Muscle layer of colon (tissue), 2 donors: ENCODE measurements at regions not wholly inside any gene's neighbourhood (a gene's known extent, or its start where the extent isn't known, plus 50 kb on each side); places are given as distances from the start of the nearest gene placed in this dataset.
A peak's percentile ranks its signal among the peaks of the same experiment; 100 is the strongest.

Source experiments
- H3K27ac ChIP-seq: one replicate; pipeline ENCODE4 v1.7.0; 2013; ENCODE audit warnings: low read depth, mild to moderate bottlenecking, low read length, moderate library complexity
- H3K27me3 ChIP-seq, 2 donors: one replicate each; pipeline ENCODE4 v1.7.0; 2013; ENCODE audit warnings: low read length in 2 of 2, mild to moderate bottlenecking in 2 of 2; ENCODE audit not compliant: insufficient read depth in 2 of 2, control insufficient read depth in 1 of 2
- H3K36me3 ChIP-seq: one replicate; pipeline ENCODE4 v1.7.0; 2013; ENCODE audit warnings: mild to moderate bottlenecking, low read length; ENCODE audit not compliant: insufficient read depth
- H3K4me1 ChIP-seq: one replicate; pipeline ENCODE4 v1.7.0; 2013; ENCODE audit warnings: mild to moderate bottlenecking, low read length; ENCODE audit not compliant: insufficient read depth
- H3K4me3 ChIP-seq, 2 donors: one replicate each; pipeline ENCODE4 v1.7.0; 2013; ENCODE audit warnings: low read length in 2 of 2, low read depth in 1 of 2, mild to moderate bottlenecking in 1 of 2, moderate library complexity in 1 of 2
- H3K9ac ChIP-seq: one replicate; pipeline ENCODE4 v1.7.0; 2013; ENCODE audit warnings: low read length
- H3K9me3 ChIP-seq: one replicate; pipeline ENCODE4 v1.7.0; 2013; ENCODE audit warnings: mild to moderate bottlenecking, low read length
- donor health status: abdominal sarcoma.
- donor health status: Adenocarcinoma of cecum.

DNA sequence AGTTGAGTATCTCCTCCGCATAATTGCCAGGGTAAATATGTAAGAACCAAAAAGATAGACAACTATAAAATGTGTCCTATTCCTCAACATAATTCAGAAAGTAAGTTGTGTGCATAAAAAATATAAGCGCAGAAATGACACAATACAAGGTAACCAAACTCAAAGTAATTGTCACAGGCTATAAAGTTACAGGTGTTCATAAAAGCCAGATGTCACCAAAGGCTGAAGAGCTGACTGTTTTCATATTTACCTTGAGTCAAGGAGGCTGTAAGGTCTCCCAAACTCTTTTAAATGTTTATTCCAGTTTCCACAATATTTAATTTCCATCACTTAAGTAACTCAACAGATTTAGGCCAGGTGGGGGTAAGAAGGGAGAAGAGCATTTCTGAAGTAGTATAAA lies 192.2 kb upstream of the MARCKS start:
- Histone ChIP-seq H3K9me3 (no peaks in the 10 kb centered on the region), H3K27me3 (no peaks in the 10 kb centered on the region), H3K4me1 (no peaks in the 10 kb centered on the region), H3K36me3 (no peaks in the 10 kb centered on the region), H3K27ac (no peak overlapping the region), H3K9ac (no peak overlapping the region), H3K4me3 (no peak overlapping the region)

DNA sequence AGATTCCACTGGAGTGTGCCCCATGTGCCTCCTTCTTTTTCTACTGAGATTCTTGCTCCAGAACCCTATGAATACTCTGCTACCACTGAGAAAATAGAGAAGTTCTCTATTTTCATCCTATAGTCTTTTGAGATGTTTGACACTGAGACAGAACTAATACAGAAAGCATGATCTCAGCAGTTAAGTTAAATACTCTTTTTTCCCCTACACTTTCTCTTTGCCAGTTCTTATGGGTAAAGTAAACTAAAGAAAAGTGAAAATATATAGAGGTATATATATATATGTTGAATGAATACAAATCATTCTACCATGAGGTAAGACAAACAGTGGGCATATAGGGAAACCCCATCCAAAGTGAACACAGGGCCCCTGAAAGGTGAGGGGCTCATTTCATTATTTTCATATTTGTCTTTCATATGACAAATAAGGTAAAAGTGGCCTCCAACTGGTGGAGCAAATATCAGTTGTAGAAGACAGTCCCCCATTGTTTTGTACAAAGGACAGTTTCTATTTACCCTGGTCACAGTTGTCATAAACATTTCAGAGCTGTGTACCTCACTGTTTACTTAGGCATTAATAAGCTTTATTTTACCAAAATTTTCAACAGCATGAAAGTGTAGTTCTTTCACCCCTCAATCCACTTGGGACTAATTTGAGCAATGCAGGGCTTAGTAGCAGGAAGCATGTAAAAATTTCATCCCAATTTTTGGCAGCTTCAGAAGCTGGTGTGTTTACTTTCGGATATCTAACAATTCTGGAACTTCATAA lies 188.3 kb upstream of the MARCKS start:
- Histone ChIP-seq H3K27me3 (no peaks in the 10 kb centered on the region), H3K4me3 (no peak overlapping the region), H3K36me3 (no peaks in the 10 kb centered on the region), H3K27ac (no peak overlapping the region), H3K9me3 (no peaks in the 10 kb centered on the region), H3K9ac (no peak overlapping the region), H3K4me1 (peaks cover 13% of the 10 kb centered on the region)

DNA sequence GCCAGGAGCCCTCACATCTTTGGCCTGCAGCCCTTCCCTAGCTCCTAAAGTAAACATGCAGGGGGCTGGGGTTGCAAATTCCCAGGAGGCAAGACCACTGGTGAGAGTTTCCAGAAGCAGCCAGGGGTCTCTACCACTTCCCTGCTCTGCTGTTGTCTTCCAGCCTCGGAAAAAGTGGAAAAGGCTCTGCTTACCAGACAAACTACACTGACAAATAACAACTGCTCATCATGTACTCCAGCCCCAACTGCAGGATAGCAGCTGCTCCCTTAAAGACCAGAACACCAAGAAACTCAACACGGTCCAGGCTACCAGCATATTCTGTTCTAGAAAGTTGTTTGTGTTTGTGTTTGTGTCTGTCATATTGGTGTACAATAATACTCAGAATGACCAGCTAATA lies 187.5 kb upstream of the MARCKS start:
- H3K4me3 ChIP-seq: no peak overlapping the region
- H3K27ac ChIP-seq: no peak overlapping the region
- H3K9me3 ChIP-seq: no peaks in the 10 kb centered on the region
- H3K9ac ChIP-seq: no peak overlapping the region
- no peaks in the 10 kb centered on the region for H3K27me3 ChIP-seq
- H3K4me1 ChIP-seq: peaks cover 13% of the 10 kb centered on the region
- no peaks in the 10 kb centered on the region for H3K36me3 ChIP-seq

DNA sequence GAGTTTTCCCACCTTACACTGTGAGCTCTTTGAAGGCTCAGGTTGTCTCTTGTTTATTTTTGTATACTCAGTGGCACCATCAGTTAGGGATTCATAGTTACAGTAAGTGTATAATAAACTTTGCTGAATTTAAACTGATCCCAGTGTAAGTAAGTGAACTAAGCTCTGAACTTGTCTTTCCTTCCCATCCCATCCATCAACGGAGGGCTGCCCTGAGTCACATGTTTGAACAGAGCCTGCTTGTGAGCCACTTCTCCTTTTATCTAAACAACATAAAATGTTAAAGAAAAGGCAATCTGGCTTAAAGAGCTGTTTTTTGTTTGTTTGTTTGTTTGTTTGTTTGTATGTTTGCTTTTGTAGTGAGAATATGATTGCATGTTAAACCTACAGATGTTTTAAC lies 185.7 kb upstream of the MARCKS start:
- no peak overlapping the region for H3K9ac ChIP-seq
- no peak overlapping the region for H3K27ac ChIP-seq

DNA sequence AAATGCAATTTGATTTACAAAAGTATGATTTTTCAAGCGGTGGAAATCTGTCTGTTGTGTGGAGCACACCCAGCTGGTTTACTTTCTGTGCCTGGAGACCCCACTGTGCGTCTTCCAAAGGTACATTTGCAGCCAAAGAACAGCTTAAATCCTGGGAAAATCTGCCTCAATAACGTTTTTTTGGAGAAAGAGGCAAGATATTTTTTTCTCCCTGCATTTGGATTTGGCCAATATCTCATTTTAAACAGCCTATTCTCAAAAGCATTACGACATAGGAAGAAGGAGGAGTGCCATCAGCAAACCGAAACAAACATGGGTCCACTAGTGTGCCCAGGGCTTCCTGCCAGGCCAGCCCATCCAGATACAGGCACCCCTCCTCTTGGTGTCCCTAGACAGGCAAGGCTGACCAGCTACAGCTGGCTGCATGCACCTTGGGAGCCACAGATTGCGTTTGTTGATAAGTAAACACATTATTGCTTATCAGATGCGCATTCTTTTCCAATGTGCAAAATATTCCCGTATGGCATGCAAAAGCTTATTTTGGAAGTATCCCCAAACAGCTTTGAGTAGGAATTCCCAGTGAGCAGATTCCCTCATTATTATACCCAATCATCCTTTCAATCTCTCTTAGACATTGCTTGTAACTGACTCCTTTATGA lies 184.5 kb upstream of the MARCKS start:
- Histone ChIP-seq H3K9me3 (no peaks in the 10 kb centered on the region), H3K4me1 (peaks cover 13% of the 10 kb centered on the region), H3K4me3 (peak overlapping the region in 1 of 2 donors; percentile 37), H3K27me3 (no peaks in the 10 kb centered on the region), H3K27ac (no peak overlapping the region), H3K9ac (no peak overlapping the region), H3K36me3 (no peaks in the 10 kb centered on the region)

More for the DNA sequence above, 185.7 kb upstream of the MARCKS start:
- H3K36me3 ChIP-seq: no peaks in the 10 kb centered on the region
- no peak overlapping the region for H3K4me3 ChIP-seq
- peaks cover 13% of the 10 kb centered on the region for H3K4me1 ChIP-seq
- H3K27me3 ChIP-seq: no peaks in the 10 kb centered on the region
- H3K9me3 ChIP-seq: no peaks in the 10 kb centered on the region

DNA sequence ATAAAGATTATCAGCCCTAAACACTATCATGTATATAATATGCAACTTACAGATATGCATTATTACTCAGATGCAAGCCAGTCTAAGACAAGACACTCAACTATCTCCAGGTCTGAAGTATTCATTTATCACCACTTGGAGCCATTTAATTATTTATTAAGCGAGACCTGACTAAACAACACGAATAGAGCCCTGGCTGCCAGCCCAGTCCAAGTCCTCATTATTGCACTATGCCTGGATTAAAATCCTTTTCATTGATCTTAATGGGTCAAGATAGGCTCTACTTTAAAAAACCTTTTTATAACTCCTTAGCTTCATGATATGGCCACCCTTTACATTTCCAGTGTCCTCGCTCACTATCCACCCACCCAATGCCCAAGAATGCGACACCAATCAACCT lies 183.1 kb upstream of the MARCKS start:
- no peaks in the 10 kb centered on the region for H3K9me3 ChIP-seq
- H3K27ac ChIP-seq: no peak overlapping the region
- H3K27me3 ChIP-seq: no peaks in the 10 kb centered on the region
- no peaks in the 10 kb centered on the region for H3K36me3 ChIP-seq
- H3K9ac ChIP-seq: no peak overlapping the region
- H3K4me1 ChIP-seq: peaks cover 13% of the 10 kb centered on the region
- H3K4me3 ChIP-seq: no peak overlapping the region

DNA sequence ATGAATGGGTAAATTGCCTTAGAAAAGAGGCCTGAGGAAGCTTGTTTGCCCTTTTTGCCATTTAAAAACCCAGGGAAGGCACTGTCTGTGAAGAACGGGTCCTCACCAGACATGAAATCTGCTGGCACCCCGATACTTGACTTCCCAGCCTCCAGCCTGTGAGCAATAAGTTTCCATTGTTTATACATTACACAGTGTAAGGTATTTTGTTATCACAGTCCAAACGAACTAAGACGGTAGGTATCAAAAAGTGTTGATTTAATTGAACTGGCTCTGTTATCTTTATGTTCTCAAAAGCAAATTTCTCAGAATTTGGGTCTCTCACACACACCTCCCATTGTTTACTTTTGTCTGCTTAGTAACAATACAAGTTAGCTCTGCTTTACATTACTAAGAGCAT lies 181.1 kb upstream of the MARCKS start:
- Histone ChIP-seq H3K9ac (no peak overlapping the region), H3K27me3 (no peaks in the 10 kb centered on the region), H3K27ac (no peak overlapping the region), H3K9me3 (no peaks in the 10 kb centered on the region), H3K4me3 (peak overlapping the region in 1 of 2 donors; percentile 4), H3K36me3 (no peaks in the 10 kb centered on the region), H3K4me1 (peaks cover 12% of the 10 kb centered on the region)

DNA sequence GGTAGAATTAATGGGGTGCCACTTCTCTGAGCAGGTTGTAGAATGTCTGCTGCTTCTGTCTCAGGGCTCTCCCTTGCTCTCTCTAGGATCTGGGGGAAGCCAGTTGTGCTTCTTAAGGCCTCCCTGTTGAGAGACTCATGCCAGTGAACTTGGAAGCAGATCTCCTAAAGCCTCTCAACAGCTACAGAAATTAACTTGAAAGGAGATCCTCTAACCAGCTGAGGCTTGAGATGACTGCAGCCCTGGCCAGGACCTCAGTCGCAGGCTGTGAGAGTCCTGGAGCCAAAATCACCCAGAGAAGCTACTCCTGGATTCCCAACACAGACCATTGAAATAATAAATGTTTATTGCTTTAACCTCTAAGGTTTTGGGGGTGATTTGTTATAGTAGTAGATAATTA lies 180.2 kb upstream of the MARCKS start:
- Histone ChIP-seq H3K36me3 (no peaks in the 10 kb centered on the region), H3K27ac (no peak overlapping the region), H3K9me3 (no peaks in the 10 kb centered on the region), H3K9ac (no peak overlapping the region), H3K4me1 (peaks cover 6% of the 10 kb centered on the region), H3K27me3 (no peaks in the 10 kb centered on the region), H3K4me3 (no peak overlapping the region)

DNA sequence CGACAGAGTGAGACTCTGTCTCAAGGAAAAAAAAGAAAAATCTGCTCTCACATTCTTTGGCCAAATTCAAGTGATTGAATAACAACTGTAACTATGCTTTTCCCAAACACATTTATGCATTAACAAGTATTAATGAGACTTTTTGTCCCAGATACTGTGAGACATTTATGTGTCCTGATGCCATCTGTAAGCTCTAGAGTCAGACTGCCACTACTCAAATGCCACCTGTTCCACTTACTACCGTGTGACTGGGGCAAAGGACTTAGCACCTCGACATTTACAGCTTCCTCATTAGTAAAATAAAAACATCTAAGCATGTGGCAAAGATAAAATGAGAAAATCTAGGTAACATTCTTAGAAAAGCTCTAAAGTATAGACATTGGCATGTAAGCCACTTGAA lies 178.1 kb upstream of the MARCKS start:
- Histone ChIP-seq H3K4me1 (no peaks in the 10 kb centered on the region), H3K36me3 (no peaks in the 10 kb centered on the region), H3K27me3 (no peaks in the 10 kb centered on the region), H3K27ac (no peak overlapping the region), H3K9ac (no peak overlapping the region), H3K4me3 (no peak overlapping the region), H3K9me3 (no peaks in the 10 kb centered on the region)

DNA sequence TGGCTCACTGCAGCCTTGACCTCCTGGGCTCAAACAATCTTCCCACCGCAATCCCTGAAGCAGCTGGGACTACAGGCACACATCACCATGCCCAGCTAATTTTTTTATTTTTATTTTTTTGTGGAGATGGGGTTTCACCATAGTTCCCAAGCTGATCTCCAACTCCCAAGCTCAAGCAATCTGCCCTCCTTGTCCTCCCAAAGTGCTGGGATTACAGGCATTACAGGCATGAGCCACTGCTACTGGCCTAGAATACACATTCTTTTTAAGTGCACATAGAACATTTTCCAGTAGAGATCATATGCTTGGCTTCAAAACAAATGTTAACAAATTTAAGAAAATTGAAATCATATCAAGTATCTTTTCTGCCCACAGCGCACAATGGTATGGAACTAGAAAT lies 176.8 kb upstream of the MARCKS start:
- Histone ChIP-seq H3K27ac (no peak overlapping the region), H3K4me3 (no peak overlapping the region), H3K36me3 (no peaks in the 10 kb centered on the region), H3K27me3 (no peaks in the 10 kb centered on the region), H3K9ac (no peak overlapping the region), H3K4me1 (no peaks in the 10 kb centered on the region), H3K9me3 (no peaks in the 10 kb centered on the region)

DNA sequence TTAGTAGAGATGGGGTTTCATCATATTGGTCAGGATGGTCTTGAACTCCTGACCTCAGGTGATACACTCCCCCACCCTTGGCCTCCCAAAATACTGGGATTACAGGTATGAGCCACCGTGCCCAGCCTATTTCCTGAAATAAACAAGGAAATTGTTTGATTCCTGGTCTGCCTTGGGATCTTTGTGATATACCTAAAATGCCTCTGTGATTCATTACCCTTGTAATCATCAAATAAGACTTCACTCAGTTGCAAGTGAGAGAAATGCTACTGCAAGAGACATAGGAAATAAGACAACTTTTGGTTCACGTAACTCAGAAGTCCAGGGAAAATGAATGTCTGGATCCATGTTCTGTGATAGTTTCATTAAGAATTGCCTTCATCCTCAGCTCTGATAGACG lies 173.2 kb upstream of the MARCKS start:
- Histone ChIP-seq H3K27me3 (no peaks in the 10 kb centered on the region), H3K9ac (no peak overlapping the region), H3K36me3 (no peaks in the 10 kb centered on the region), H3K9me3 (no peaks in the 10 kb centered on the region), H3K4me3 (no peak overlapping the region), H3K27ac (no peak overlapping the region), H3K4me1 (no peaks in the 10 kb centered on the region)

DNA sequence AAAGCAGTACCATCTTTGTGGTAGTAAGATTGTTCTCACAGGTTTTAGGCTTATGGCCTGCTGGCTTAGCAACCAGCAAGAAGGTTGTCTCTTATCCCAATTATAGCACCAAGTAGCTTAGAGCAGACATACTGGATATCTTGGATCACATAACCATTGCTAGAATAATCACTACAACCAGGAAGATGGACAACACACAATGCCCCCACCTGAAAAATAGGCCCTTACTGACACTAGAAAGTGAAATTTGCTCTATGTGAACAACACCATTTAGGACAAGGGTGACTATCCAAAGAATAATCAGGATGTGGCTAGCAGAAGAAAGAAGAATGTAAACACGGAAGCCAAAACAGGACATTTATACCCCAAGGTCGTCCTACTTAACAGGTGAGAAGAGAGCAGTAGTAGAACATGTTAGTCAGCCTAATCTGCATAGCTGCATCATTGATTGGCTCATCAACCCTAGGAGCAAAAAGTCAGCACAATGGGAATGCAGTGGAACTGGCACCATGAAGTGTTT lies 172.7 kb upstream of the MARCKS start:
- Histone ChIP-seq H3K9ac (no peak overlapping the region), H3K27ac (no peak overlapping the region), H3K9me3 (no peaks in the 10 kb centered on the region), H3K4me1 (no peaks in the 10 kb centered on the region), H3K36me3 (no peaks in the 10 kb centered on the region), H3K4me3 (no peak overlapping the region), H3K27me3 (no peaks in the 10 kb centered on the region)
